ELR (cell line): ENCODE measurements at regions not wholly inside any gene's neighbourhood (a gene's known extent, or its start where the extent isn't known, plus 50 kb on each side); places are given as distances from the start of the nearest gene placed in this dataset.

Source experiments
- DNase-seq: peaks from one replicate; pipeline ENCODE4 v3.0.0-alpha.2; 2015; ENCODE audit warnings: low read depth

DNA sequence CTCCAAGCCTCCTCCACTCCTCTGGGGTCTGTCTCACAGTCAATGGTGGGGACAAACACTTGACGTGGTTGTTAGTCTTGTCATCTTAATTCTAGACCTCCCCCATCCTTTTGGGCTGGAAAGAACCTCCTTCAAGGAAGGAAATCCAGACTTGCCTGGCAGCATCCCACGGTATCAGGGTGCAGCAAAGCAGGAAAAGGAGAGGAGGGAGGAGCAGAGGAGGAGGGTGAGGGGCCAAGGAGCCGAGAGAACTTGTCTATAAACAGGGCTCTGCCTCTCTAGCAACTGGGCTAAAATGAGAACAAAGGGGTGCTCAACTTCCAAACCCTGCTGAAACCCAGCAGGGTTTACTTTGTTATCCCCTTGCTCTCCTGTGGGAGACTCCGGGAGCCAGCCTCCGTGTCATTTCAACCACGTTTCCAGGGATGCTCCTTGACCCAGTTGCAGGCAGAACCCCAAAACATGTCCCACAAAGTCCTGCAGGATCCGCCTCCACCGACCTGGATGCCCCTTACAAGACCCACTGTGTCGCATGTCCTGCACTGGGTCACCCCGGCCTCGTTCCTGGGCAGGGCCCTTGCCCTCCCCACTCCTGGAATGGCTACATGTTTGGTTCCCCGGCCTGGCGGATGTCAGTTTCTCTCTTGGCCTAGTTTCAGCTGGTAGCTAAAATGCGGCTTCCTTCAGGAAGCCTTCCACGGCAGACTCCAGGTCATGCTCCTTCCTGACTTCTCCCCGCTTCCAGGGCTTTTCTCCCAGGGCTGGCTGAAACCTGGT, 69.7 kb upstream of the MGMT start:
- no peak for DNase-seq

DNA sequence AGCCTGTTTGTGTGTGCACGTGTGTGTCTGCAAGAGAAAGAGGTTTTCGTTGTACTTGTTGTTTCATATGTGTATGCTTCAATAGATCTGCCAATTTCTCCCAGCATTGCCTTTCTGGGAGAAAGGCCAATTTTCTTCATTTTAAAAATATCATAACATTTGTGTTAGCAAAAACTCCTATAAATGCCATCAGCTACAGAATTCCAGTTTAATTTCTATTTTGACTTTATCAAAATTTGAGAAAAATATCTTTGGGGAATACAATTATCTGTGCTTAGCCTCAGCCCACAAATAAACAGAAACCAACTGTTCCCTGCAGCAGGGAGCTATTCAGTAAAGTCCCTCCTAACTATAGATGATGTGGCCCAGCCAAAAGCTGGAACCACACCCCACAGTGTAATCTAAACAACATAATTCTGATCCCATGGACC, 68.3 kb upstream of the MGMT start:
- no peak for DNase-seq

DNA sequence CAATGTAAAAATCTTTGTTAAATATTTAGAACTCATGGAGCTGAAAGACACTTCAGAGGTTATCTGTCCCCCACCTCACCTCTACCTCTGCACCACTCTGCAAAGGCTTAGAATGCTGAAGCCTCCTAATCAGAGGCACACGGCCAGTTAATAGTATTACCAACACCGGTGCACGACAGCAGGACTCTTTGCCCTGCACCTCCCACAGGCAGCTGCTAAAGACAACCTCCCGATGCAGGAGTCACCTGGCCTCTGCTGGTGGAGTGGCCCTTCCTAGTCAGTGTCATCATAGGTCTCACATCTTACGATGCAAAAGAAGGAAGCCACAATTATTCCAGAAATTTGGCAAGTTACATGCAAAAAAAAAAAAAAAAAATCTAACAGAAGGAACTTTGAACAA, 66.6 kb upstream of the MGMT start:
- no peak for DNase-seq

DNA sequence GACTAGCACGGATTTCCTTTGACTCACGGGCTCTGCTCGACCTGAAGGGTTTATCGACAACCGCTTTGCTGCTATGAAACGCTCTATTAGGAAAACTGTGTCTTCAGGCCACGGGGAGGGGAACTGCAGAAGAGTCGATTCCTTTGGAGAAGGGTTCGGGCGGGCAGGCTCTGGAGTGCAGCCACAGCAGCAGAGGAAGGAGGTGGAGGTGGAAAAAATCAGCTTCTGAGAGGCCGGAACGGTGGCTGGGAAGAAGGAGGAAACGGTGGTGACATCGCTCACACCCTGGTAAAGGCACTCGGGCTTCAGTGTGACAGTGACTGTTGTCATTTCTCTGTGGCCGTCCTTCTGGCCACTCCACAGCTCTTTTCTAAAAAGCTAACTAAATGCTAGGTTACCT, 64.6 kb upstream of the MGMT start:
- DNase-seq, result no peak

DNA sequence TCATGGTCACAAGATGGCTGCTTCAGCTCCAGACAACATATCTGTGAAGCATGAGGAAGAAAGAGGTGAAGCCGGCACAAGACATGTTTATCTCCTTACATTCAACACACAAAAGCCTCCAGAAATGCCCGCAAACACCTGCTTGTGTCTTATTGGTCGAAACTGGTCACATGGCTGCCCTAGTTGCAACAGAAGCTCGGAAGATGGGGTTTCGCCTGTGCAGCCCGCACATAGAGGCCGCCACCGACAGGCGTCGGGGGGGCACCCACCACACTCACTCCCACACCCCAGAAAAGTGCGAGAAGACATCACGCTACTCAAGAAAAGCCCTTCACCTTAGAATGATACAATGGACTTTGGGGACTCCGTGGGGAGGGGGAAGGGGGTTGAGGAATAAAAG, 63.0 kb upstream of the MGMT start:
- DNase-seq, result no peak

DNA sequence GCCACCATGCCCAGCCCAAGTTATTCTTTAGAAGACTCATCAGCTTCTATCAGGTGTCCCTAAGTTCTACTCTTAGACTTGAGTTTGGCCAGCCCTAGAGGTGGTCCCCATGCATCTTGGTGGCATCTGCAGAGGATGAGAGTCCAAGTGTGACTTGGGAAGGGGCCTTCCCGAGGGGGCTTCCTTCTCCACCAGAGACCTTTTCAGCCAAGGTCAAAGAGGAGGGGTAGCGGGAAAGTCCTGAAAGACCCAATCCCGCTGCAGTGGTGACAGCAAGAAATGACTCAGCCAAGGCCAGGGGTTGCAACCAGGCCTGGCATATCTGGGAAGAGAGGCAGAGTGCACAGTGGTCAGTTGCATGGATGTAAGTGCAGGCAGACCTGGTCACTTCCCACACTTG, 61.7 kb upstream of the MGMT start:
- no peak for DNase-seq

DNA sequence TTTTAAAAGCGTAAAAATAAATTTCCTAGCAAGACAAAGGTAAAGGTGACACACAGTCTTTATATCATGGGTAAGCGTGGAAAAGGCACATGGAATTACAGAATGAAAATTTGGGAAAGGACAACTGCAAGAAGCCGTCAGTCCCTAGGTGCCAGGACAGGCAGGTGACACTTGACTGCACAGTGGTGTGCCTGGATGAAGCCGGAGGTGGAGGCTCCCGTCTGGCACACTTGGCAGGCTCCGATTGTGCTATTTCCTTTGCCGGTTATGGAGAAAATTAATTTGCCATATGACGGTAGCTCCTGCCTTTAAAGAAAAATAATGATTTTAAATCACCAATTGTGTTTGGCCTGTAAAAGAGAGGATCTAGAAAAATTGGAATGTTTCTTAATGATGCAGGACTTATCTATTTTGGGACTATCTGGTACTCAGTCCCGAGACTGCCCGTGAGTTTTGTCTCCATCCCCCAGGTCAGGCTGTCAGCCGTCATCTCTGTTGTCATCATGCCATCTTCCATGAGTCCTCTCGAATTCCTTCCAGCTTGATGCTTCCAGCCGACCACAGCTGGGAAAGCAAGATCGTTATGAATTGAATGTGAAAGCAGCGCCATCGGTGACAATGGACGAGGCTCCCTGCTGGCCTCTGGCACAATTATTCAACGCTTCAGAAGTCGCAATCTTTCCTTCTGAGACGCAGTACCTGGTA, 56.2 kb upstream of the MGMT start:
- no peak for DNase-seq

DNA sequence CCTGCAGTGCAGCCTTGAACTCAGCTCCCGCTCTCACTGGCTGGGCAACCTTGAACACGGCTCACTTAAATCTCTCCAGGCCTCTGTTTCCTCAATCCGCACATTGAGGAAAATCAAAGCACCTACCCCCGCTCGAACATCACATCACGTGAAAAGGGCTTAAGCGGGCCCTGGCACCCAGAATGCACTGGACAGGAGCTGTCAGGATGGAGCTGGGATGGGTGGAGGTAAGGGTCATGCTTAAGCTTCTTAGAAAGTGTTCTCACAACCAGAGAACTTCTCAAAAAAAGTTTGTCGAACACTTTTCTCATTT, 55.7 kb upstream of the MGMT start:
- no peak for DNase-seq

DNA sequence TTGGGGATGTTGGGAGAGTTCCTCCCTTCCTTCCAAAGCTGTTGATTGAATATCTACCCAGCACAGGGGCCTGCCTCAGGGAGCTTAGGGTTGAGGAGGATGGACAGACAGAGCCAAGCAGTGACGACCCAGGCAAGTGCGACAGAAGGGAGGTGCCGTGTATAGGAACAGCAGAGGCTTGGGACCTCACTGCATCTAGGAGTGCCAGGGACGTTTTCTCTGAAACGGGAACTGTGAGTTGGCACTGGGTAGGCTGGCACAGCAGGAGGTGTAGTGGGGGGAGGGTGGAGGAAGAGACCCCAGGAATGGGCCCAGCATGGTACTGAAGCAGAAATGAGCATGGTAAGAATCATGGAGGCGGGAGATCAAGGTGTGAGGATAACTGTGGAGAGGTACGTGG, 55.3 kb upstream of the MGMT start:
- DNase-seq, result no peak

DNA sequence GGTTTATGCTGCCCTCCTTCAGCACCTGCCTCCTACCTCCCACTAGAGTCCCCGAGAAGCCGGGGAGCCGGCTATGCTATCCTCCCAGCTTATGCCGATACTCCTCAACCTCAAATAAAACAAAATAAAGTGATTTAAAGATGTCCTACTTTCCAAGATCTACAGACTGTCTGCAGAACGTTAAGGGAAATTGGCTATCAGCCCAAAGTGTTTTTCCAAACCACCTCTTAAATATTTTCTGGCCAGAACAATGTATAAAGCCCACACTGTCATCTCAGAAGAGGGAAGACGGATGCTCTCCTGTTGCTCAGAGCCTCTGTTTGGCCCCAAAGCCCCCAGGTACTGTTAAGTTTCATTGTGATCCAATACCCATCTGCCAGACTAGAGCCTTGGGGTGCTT, 54.0 kb upstream of the MGMT start:
- DNase-seq, result no peak

DNA sequence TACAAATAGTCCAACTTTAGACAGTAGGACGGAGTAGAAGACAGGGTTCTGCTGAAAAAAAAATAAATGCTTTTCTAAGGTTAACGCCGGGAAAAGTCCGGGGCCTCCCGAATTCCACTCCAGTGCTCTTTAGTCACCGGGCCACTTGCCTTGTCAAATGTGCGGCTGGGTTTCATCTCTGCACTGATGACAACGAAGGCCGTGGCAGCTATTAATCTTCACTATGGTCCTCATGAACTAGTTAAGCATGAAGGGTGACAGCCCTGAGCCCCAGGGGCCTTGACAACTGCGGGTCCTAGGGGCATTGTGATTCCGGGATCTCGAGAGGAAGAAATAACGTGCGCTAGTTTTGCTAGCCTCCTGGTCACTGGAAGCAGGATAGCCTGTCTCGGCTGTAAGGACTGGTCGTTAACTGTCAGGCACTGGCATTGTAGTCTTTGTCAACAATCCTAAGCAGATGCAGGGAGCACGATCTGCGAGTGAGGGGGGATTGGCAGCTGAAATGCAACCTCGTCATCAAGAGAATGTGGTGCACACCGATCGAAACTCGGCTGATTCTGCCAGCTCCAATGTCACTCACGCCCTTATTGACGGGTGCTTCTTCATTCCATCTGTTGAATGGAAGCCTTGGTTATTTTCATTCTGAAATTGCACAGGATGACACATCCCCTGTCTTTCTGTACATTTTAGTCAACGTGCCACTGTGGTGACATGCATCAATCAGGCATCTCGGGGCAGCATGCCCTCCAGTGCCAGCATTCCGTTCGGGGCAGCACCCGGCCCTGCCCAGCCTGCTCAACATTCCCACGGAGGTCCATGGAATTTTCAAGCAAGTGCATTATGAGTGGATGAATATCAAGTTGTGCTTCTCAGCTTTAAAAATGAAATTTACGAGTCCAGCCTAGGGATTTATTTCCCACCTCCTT, 51.6 kb upstream of the MGMT start:
- DNase-seq, result no peak

DNA sequence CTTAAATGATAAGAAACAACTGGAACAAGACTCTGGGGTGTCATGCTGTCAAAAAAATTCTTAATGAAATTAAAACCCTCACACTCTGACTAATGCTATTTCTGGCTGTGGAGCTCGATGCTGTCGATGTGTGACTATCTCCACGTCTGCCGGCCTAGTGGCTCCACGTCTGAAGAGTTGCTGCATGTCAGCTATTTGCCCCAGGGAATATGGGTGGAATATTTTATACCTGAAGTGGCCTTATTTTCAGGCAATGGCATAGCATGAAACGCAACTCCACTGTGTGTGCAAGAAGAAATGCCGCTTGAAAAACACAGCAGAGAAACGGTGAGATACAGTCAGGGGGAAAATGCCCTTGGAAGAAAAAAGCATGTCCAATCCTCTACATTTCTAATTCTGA, 50.9 kb upstream of the MGMT start:
- no peak for DNase-seq

DNA sequence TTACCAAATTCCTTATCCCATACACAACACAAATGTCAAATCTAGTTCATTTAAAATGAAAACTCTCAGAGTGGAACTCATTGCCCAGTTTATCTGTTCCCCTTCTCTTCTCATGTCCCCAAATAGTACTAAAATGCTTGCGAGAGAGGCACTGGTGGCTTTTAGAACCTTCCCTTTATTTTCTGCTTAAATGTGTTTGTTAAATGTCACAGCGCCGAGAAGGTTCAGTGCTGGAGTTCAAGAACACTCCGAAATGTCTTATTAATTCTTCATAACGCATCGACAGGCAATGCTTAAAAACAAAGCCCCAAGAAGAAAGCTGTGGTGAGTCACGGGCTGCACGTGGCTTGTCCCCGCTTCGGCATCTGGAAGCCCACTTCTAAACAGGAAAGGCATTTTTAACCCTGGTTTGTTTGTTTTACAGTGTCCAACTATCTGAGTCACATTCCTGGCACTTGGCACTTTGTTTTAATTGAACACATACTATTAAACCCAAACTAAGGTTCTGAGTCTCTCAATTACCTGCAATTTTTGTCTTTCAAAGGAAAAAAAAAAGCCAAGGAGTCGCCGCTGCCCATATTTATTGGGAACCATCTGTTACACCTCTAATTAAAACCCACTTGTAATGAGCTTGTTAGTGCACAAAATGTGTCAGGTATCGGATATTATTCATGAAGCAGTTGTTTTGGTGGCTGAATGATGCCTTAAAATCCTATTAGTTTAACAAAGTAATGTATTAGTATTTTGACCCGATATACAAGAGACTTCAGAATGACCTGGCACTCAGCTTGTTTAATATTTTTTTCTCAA, 49.9 kb upstream of the MGMT start:
- DNase-seq, result peak; percentile 40
